Gastrocnemius medialis (tissue), 4 donors: ENCODE measurements at regions not wholly inside any gene's neighbourhood (a gene's known extent, or its start where the extent isn't known, plus 50 kb on each side); places are given as distances from the start of the nearest gene placed in this dataset.
"Not testable (repeated sequence)": the region's sequence is repeated elsewhere in the genome, so short reads cannot be mapped to it uniquely, and the experiment has no call there.

Experiments used
- POLR2A ChIP-seq, 2 donors: fragments of 450-650 bp; IDR thresholded peaks; one replicate each; pipeline ENCODE4 v1.6.1; 2017; ENCODE audit warnings: antibody characterized with exemption in 2 of 2, mild to moderate bottlenecking in 2 of 2, moderate library complexity in 2 of 2
- TF ChIP-seq, protein P1 (sequence below), 5 experiments: fragments of 450-650 bp in 3 of 5; fragments of 200-600 bp in 2 of 5; sonication (generic) in 2 of 5; IDR thresholded peaks in 4 of 5; conservative IDR thresholded peaks in 1 of 5; 1 replicate in 4 of 5; 2 replicates in 1 of 5; pipeline ENCODE4 v1.5.1; 2016 to 2019; ENCODE audit warnings: antibody characterized with exemption in 5 of 5, mild to moderate bottlenecking in 3 of 5, moderate library complexity in 3 of 5

DNA sequence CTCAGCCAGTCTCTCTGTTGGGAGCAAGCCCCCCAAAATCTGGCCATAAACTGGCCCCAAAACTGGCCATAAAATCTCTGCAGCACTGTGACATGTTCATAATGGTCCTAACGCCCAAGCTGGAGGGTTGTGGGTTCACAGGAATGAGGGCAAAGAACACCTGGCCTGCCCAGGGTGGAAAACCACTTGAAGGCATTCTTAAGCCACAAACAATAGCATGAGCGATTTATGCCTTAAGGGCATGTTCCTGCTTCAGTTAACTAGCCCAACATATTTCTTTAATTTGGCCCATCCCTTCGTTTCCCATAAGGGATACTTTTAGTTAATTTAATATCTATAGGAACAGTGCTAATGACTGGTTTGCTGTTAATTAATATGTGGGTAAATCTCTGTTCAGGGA, 205.8 kb downstream of the ALG10 start:
- TF ChIP-seq, protein P1, sequence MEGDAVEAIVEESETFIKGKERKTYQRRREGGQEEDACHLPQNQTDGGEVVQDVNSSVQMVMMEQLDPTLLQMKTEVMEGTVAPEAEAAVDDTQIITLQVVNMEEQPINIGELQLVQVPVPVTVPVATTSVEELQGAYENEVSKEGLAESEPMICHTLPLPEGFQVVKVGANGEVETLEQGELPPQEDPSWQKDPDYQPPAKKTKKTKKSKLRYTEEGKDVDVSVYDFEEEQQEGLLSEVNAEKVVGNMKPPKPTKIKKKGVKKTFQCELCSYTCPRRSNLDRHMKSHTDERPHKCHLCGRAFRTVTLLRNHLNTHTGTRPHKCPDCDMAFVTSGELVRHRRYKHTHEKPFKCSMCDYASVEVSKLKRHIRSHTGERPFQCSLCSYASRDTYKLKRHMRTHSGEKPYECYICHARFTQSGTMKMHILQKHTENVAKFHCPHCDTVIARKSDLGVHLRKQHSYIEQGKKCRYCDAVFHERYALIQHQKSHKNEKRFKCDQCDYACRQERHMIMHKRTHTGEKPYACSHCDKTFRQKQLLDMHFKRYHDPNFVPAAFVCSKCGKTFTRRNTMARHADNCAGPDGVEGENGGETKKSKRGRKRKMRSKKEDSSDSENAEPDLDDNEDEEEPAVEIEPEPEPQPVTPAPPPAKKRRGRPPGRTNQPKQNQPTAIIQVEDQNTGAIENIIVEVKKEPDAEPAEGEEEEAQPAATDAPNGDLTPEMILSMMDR (IDR thresholded peaks at IDR 0.05 in 4 of 5, conservative IDR thresholded peaks at IDR 0.05 in 1 of 5) = not testable (repeated sequence)
- TF ChIP-seq POLR2A (IDR thresholded peaks at IDR 0.05) = not testable (repeated sequence)
